ENCODE measurements at regions not wholly inside any gene's neighbourhood (a gene's known extent, or its start where the extent isn't known, plus 50 kb on each side); places are given as distances from the start of the nearest gene placed in this dataset.
A peak's percentile ranks its signal among the peaks of the same experiment; 100 is the strongest.
"Not testable (repeated sequence)": the region's sequence is repeated elsewhere in the genome, so short reads cannot be mapped to it uniquely, and the experiment has no call there.

- no peak for DNase-seq (ENCODE audit: low read depth in 2 of 2)
Observed at GRCh38 chr19:28744014-28744413, 468.9 kb downstream of the UQCRFS1 start.

GRCh38 chr19:28737021-28737895, 475.7 kb downstream of the UQCRFS1 start:
- no peak for DNase-seq (ENCODE audit: low read depth in 2 of 2)

DNA sequence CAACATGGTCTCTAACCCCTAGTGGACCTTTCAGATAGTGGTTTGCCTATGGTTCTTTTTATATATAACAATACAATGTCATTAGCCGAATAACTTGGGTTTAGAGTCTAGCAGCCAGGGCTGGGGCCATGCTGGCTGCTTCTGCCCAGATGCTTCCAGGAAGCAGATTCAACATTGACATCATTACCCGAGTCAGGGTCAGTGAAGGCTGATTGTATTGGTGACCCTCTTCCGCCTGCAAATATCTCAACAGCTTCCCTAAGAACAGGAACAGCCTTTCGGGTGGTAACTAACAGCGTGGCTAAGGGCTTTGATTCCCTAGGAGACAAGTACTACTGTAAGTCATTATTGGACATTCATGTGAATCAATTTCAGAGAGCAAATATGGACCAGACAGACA, 476.4 kb downstream of the UQCRFS1 start:
- no peak for DNase-seq (ENCODE audit: low read depth in 2 of 2)

- no peak for DNase-seq (ENCODE audit: low read depth in 2 of 2)
Observed at GRCh38 chr19:28731577-28731976, 481.4 kb downstream of the UQCRFS1 start.

GRCh38 chr19:28730791-28731512, 482.0 kb downstream of the UQCRFS1 start:
- no peak for DNase-seq (ENCODE audit: low read depth in 2 of 2)

- DNase-seq (ENCODE audit: low read depth in 2 of 2), result peak in 1 of 2 donors; percentile 2
Observed at GRCh38 chr19:28727480-28728159, 485.3 kb downstream of the UQCRFS1 start.

GRCh38 chr19:28726533-28727479, 486.1 kb downstream of the UQCRFS1 start:
- DNase-seq (ENCODE audit: low read depth in 2 of 2), result no peak

DNA sequence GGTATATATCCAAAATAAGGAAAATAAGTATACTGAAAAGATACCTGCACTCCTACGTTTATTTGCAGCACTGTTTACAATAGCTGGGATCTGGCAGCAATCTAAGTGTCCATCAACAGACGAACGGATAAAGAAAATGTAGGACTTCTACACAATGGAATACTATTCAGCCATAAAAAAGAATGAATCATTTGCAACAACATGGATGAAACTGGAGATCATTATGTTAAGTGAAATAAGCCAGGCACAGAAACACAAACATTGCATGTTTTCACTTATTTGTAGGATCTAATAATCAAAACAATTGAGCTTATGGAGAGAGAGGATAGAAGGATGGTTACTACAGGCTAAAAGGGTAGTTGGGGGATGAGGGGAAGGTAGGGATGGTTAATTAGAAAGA, 494.0 kb downstream of the UQCRFS1 start:
- DNase-seq (ENCODE audit: low read depth in 2 of 2), result no peak

GRCh38 chr19:28715157-28715556, 497.8 kb downstream of the UQCRFS1 start:
- DNase-seq (ENCODE audit: low read depth in 2 of 2), result no peak

GRCh38 chr19:28711411-28711810, 501.5 kb downstream of the UQCRFS1 start:
- no peak for DNase-seq (ENCODE audit: low read depth in 2 of 2)

- no peak for DNase-seq (ENCODE audit: low read depth in 2 of 2)
Observed at GRCh38 chr19:28710278-28710677, 502.7 kb downstream of the UQCRFS1 start.

DNA sequence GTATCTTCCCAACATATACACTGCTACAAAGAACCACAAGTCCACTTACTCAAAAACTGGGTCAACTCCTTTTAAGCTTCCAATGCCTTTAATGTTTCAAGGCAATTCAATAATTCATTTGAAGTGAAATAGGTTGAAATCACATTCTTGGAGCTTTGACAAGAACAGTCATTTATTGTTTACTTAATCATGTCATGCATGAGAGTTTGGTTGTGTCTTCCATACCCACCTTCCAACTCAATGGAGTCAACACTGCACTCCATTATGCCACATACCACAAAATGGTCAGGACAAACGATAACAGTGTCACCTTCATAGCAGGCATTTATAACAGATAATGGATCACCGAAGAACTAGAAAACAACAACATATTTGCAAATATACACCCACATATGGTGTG, 506.3 kb downstream of the UQCRFS1 start:
- no peak for DNase-seq (ENCODE audit: low read depth in 2 of 2)

DNA sequence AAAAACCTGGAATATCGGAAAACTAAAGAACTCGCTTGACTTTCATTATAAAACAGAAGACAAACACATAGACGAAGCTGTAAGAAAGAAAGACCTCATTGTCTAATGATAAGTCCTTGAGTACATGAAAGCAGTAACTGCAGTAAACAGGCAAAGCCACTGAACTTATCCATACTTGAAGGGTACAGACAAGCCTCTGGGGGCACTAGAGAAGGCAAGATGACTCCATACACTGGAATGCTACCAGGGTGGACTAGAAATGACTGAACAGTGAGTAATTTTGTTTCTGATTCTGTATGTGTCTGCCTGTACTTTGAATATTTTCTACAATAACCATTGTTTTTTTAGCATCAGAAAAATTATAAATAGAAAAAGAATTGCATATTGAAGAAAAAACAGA, 507.9 kb downstream of the UQCRFS1 start:
- no peak for DNase-seq (ENCODE audit: low read depth in 2 of 2)

GRCh38 chr19:28703400-28703956, 509.5 kb downstream of the UQCRFS1 start:
- no peak for DNase-seq (ENCODE audit: low read depth in 2 of 2)

DNA sequence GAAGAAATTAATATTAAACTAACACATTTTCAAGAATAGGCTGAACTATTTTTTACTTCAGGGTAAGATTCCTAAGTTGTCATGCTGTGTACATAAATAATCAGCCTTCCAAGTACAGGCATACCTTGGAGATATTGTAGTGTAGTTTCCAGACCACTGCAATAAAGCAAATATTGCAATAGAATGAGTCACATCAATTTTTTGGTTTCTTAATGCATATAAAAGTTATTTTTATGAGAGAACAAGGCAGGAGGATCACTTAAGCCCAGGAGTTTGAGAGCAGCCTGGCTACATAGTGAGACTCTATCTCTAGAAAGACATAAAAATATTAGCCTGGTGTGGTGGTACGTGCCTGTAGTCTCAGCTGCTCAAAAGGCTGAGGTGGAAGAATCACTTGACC, 511.5 kb downstream of the UQCRFS1 start:
- DNase-seq (ENCODE audit: low read depth in 2 of 2), result no peak

- DNase-seq (ENCODE audit: low read depth in 2 of 2), result no peak
Observed at GRCh38 chr19:28700176-28700575, 512.8 kb downstream of the UQCRFS1 start.

- DNase-seq (ENCODE audit: low read depth in 2 of 2), result no peak
Observed at GRCh38 chr19:28697308-28697707, 515.6 kb downstream of the UQCRFS1 start.

DNA sequence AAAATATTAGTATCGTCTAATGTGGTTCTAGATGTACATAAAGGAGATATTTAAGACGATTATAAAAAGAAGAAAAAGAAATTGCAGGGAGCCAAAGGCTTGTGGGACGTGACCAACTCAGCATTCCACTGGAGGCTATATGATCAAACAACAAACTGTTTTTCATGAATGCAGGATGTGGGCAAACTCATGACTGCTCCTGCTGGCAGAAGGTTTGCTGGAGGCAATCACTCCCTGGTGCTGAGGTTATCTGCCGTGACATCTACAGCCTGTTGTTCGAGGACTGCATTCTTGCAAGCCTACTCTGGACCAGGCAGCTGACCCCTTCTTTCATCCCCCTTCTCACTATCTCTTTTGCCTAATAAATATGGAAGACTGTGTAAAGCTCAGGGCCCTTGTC, 518.1 kb downstream of the UQCRFS1 start:
- DNase-seq (ENCODE audit: low read depth in 2 of 2), result no peak

GRCh38 chr19:28691683-28692082, 521.3 kb downstream of the UQCRFS1 start:
- no peak for DNase-seq (ENCODE audit: low read depth in 2 of 2)

DNA sequence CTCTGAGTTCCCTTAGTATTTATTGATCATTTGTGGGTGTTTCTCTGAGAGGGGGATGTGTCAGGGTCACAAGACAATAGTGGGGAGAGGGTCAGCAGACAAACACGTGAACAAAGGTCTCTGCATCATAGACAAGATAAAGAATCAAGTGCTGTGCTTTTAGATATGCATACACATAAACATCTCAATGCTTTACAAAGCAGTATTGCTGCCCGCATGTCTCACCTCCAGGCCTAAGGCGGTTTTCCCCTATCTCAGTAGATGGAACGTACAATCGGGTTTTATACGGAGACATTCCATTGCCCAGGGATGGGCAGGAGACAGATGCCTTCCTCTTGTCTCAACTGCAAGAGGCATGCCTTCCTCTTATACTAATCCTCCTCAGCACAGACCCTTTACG, 523.5 kb downstream of the UQCRFS1 start:
- DNase-seq (ENCODE audit: low read depth in 2 of 2), result not testable (repeated sequence)

DNA sequence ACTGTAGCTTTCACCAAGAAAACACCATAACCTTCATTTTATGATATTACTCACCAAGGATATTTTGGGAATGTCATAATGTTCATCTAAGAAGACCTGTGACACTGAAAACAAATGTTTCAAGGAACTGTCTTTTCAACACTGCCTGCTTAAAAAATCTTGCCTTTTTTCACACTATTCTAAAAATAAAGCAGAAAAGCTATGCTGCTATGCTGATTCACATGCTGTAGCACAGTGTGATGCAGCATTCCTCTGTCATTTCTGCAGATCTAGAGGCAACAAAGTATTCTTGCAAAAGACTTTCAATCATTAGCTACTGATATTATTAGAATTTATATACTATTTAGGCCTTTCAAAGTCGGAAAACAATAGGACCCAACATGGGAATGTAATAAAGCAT, 525.7 kb downstream of the UQCRFS1 start:
- no peak for DNase-seq (ENCODE audit: low read depth in 2 of 2)

All from activated CD4-positive, alpha-beta T cell treated with anti-CD3 and anti-CD28 coated beads for 24 hours (primary cell).